HepG2 (cell line): ENCODE measurements at regions not wholly inside any gene's neighbourhood (a gene's known extent, or its start where the extent isn't known, plus 50 kb on each side); places are given as distances from the start of the nearest gene placed in this dataset.

Experiments used
- ARID4A ChIP-seq: sonication (generic); formaldehyde crosslinking; IDR thresholded peaks from 2 replicates; pipeline ENCODE4 v1.5.0; 2020; ENCODE audit warnings: mild to moderate bottlenecking, missing genetic modification reagents, borderline replicate concordance
- BRD4 ChIP-seq: sonication (generic); formaldehyde crosslinking; IDR thresholded peaks from 2 replicates; pipeline ENCODE4 v1.4.0; 2020; ENCODE audit warnings: missing genetic modification reagents
- CEBPG ChIP-seq: IDR thresholded peaks from 2 replicates; pipeline ENCODE4 v1.6.1; 2016
- CENPT ChIP-seq: sonication (generic); formaldehyde crosslinking; IDR thresholded peaks from 2 replicates; pipeline ENCODE4 v1.8.0; 2022; ENCODE audit warnings: low read depth, mild to moderate bottlenecking, moderate library complexity, missing genetic modification reagents
- MYC ChIP-seq: sonication (generic); formaldehyde crosslinking; IDR thresholded peaks from 2 replicates; pipeline ENCODE4 v1.9.0; 2021; ENCODE audit warnings: missing genetic modification reagents, borderline replicate concordance
- RELA ChIP-seq: sonication (generic); formaldehyde crosslinking; IDR thresholded peaks from 2 replicates; pipeline ENCODE4 v1.4.0; 2020; ENCODE audit warnings: missing genetic modification reagents
- REXO4 ChIP-seq: sonication (generic); formaldehyde crosslinking; IDR thresholded peaks from 2 replicates; pipeline ENCODE4 v1.8.0; 2022; ENCODE audit warnings: missing genetic modification reagents, mild to moderate bottlenecking, borderline replicate concordance
- SUZ12 ChIP-seq: fragments of 150-350 bp; IDR thresholded peaks from 2 replicates; pipeline ENCODE4 v1.6.1; 2014; ENCODE audit warnings: low read depth, low read length
- TEF ChIP-seq: sonication (generic); formaldehyde crosslinking; IDR thresholded peaks from 2 replicates; pipeline ENCODE4 v1.5.0; 2020; ENCODE audit warnings: missing genetic modification reagents
- ZNF136 ChIP-seq: sonication (generic); formaldehyde crosslinking; IDR thresholded peaks from 2 replicates; pipeline ENCODE4 v1.8.1; 2022; ENCODE audit warnings: low read depth, mild to moderate bottlenecking, moderate library complexity, missing genetic modification reagents
- ZNF646 ChIP-seq: sonication (generic); formaldehyde crosslinking; IDR thresholded peaks from 2 replicates; pipeline ENCODE4 v1.9.0; 2021; ENCODE audit warnings: mild to moderate bottlenecking, missing genetic modification reagents
- ZSCAN20 ChIP-seq: sonication (generic); formaldehyde crosslinking; IDR thresholded peaks from 2 replicates; pipeline ENCODE4 v1.4.0; 2020; ENCODE audit warnings: missing genetic modification reagents, mild to moderate bottlenecking, borderline replicate concordance

GRCh38 chr10:9886772-9887171, 1130.9 kb upstream of the CELF2 start (continued):
- no peak for TF ChIP-seq ARID4A (CRISPR knock-in tag)
- TF ChIP-seq ZNF646 (CRISPR knock-in tag): no peak
- no peak for TF ChIP-seq TEF (CRISPR knock-in tag)
- TF ChIP-seq ZNF136 (CRISPR knock-in tag): no peak
- TF ChIP-seq CENPT: no peak
- TF ChIP-seq REXO4 (CRISPR knock-in tag): no peak
- TF ChIP-seq MYC (CRISPR knock-in tag): no peak
- no peak for TF ChIP-seq ZSCAN20 (CRISPR knock-in tag)
- TF ChIP-seq SUZ12: no peak
- TF ChIP-seq RELA: no peak
- TF ChIP-seq CEBPG (CRISPR knock-in tag): no peak
- no peak for TF ChIP-seq BRD4 (CRISPR knock-in tag)
